GM12874 (cell line): ENCODE measurements at regions not wholly inside any gene's neighbourhood (a gene's known extent, or its start where the extent isn't known, plus 50 kb on each side); places are given as distances from the start of the nearest gene placed in this dataset.

ENCODE experiments used
- CTCF ChIP-seq: IDR thresholded peaks from 2 replicates; pipeline ENCODE4 v1.5.1; 2011; ENCODE audit warnings: low read depth, mild to moderate bottlenecking, control low read depth, low read length, moderate library complexity; ENCODE audit not compliant: insufficient read depth

- no peak for TF ChIP-seq CTCF
Measured at GRCh38 chr3:66922058-66922457, 76.0 kb upstream of the KBTBD8 start.

DNA sequence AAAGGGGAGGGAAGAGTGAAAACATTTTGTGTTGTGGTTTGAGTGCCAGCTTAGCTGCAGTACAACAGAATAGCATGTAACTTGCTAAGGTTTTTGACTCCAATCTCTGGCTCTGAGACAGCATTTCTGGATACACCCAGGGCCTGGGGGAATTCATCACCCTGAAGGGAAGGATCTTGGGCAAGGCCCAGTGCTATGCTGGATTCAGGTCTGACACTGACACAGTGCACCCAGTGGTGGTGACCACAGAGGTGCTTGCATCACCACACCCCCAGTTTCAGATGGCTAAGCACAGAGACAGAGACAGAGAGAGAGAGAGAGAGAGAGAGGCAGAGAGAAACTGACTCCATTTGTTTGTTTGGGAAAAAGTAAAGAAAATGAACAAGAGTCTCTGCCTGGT, 74.1 kb upstream of the KBTBD8 start:
- TF ChIP-seq CTCF: no peak

- no peak for TF ChIP-seq CTCF
Measured at GRCh38 chr3:66928252-66928651, 69.9 kb upstream of the KBTBD8 start.

DNA sequence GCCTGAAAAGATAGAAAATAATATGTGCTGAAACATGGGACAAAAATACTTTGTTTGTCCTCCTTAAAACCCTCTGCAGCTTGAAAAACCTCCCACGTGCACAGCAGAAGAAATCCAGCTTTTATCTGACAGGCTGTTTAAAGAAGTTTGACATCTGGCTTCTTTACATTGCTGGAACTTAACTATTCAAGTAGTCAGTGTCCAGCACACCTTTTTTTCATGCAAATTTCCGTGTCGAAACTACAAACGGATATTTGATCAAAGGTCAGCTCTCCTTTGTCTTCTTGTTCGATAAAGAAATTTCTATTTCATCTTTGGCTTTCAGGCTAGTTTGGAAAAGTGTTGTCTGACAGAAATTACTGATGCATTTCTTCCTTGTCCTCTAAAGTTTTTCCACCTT, 66.8 kb upstream of the KBTBD8 start:
- no peak for TF ChIP-seq CTCF

DNA sequence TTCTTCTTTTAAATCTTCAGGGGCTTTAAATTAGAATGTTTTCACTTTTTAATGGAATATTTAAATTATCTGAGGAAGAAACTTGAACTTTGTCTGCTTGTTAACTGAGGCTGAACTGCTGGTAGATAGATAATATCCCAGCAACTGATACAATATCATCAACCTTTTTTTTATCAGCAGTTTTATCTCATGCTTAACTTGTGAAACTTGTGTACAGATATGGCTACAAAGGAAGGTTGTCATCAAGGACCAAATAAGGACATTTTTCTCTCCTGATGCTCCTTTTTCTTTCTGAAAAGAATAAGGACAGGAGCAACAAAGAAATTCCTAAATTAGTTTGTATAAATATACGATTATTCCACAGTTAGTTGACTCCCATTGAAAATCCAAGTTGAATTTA, 66.4 kb upstream of the KBTBD8 start:
- no peak for TF ChIP-seq CTCF

DNA sequence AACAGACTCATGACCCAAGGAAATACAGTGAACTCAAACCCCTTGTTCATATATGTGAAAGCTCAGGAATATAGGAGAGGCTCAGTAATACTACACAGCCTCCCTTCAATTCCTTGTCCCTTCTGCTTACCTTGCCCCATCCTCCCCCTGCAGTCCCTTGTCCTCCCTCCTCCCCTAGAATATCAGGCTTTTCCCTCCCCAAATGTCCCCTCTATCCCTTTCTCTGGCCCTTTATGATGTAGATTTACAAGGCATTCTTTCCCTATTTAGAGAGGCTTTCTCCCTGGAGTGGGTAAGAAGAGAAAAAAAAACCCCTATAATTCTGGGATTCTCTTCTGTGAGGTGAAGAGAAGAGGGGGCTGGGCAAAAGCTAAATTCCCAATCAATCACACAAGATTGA, 64.9 kb upstream of the KBTBD8 start:
- TF ChIP-seq CTCF: no peak

DNA sequence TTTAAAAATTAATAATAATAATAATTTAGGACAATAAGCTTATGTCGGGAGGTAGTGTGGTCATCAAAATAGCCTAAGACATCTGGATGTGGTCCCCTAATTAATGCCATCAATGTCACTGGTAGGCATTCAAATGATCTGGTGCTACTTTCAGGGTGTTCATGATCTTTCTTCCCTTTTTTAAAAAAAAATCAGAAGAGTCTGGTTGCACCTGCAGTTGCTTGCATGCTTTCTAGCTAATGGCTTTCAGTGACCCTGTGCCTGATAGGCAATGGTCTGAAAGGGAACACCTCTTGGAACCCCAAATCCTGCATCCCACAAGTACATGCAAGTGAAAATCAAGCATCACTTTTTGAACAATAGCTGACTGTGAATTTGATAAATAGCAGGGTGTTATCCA, 64.1 kb upstream of the KBTBD8 start:
- TF ChIP-seq CTCF: no peak

DNA sequence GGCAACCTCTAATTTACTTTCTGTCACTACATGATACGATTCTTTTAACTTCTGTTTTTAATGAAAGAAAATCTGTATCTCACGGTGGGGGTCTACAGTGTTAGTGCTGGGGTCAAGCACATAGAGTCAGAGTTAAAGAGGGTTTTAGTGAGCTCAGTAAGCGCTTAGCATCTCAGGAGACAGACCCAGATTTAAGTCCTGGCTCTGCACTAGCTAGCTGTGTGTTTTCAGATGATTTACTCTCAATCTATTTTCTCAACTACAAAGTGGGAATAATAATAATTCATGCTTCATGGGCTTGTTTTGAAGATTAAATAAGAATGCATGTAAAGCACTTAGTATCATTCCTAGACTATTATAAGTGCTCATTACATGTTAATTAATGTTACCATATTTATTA, 63.4 kb upstream of the KBTBD8 start:
- no peak for TF ChIP-seq CTCF
